Mesenchymal stem cell (in vitro differentiated cells and primary cell): ENCODE measurements at regions not wholly inside any gene's neighbourhood (a gene's known extent, or its start where the extent isn't known, plus 50 kb on each side); places are given as distances from the start of the nearest gene placed in this dataset.
A peak's percentile ranks its signal among the peaks of the same experiment; 100 is the strongest.

Experiments used
- DNase-seq: peaks from one replicate; pipeline ENCODE4 v3.0.0-alpha.2; 2013
- H2AFZ ChIP-seq: one replicate; pipeline ENCODE4 v1.6.1; 2013; ENCODE audit warnings: low read depth, mild to moderate bottlenecking, control low read depth, inconsistent platforms, low read length, moderate library complexity
- H2AK5ac ChIP-seq: 2 replicates; pipeline ENCODE4 v1.6.1; 2013; ENCODE audit warnings: low read length, moderate library complexity, mild to moderate bottlenecking, inconsistent platforms; ENCODE audit not compliant: severe bottlenecking
- H2BK120ac ChIP-seq: one replicate; pipeline ENCODE4 v1.6.1; 2013; ENCODE audit warnings: low read depth, mild to moderate bottlenecking, inconsistent platforms, low read length, moderate library complexity
- H2BK12ac ChIP-seq, 2 experiments: one replicate each; pipeline ENCODE4 v1.6.1; 2013; ENCODE audit warnings: inconsistent platforms in 2 of 2, low read length in 2 of 2, mild to moderate bottlenecking in 2 of 2, moderate library complexity in 2 of 2, control low read depth in 1 of 2
- H2BK15ac ChIP-seq: one replicate; pipeline ENCODE4 v1.6.1; 2013; ENCODE audit warnings: mild to moderate bottlenecking, low read depth, inconsistent platforms; ENCODE audit not compliant: poor library complexity, severe bottlenecking
- H2BK5ac ChIP-seq: 2 replicates; pipeline ENCODE4 v1.6.1; 2013; ENCODE audit warnings: low read depth, mild to moderate bottlenecking, low read length, control low read depth, inconsistent platforms; ENCODE audit not compliant: poor library complexity, severe bottlenecking
- H3K14ac ChIP-seq, 2 experiments: one replicate each; pipeline ENCODE4 v1.6.1; 2013; ENCODE audit warnings: inconsistent platforms in 2 of 2, low read length in 2 of 2, control low read depth in 1 of 2, mild to moderate bottlenecking in 1 of 2, moderate library complexity in 1 of 2
- H3K18ac ChIP-seq, 2 experiments: one replicate each; pipeline ENCODE4 v1.6.1; 2013; ENCODE audit warnings: inconsistent platforms in 2 of 2, low read length in 2 of 2, control low read depth in 1 of 2, low read depth in 1 of 2, mild to moderate bottlenecking in 1 of 2
- H3K23ac ChIP-seq, 2 experiments: one replicate each; pipeline ENCODE4 v1.6.1; 2013; ENCODE audit warnings: inconsistent platforms in 2 of 2, low read length in 2 of 2, mild to moderate bottlenecking in 2 of 2, moderate library complexity in 2 of 2, control low read depth in 1 of 2
- H3K27ac ChIP-seq: 2 replicates; pipeline ENCODE4 v1.5.1; 2013; ENCODE audit warnings: mild to moderate bottlenecking, moderate library complexity, low read length, control low read depth, inconsistent platforms; ENCODE audit not compliant: poor library complexity, severe bottlenecking
- H3K27me3 ChIP-seq, 2 experiments: 2 replicates each; pipeline versions ENCODE4 v1.6.1 to v1.7.0; 2013; ENCODE audit warnings: low read length in 2 of 2, mild to moderate bottlenecking in 2 of 2, moderate library complexity in 2 of 2, control low read depth in 1 of 2, inconsistent platforms in 1 of 2; ENCODE audit not compliant: control insufficient read depth in 1 of 2, insufficient read depth in 1 of 2
- H3K36me3 ChIP-seq, 2 experiments: 2 replicates each; pipeline versions ENCODE4 v1.6.1 to v1.7.0; 2013; ENCODE audit warnings: low read length in 2 of 2, control low read depth in 1 of 2, inconsistent platforms in 1 of 2, low read depth in 1 of 2, mild to moderate bottlenecking in 1 of 2; ENCODE audit not compliant: insufficient read depth in 2 of 2, control insufficient read depth in 1 of 2
- H3K4ac ChIP-seq, 2 experiments: one replicate each; pipeline ENCODE4 v1.6.1; 2013; ENCODE audit warnings: inconsistent platforms in 2 of 2, low read length in 2 of 2, mild to moderate bottlenecking in 2 of 2, moderate library complexity in 2 of 2, control low read depth in 1 of 2, low read depth in 1 of 2
- H3K4me1 ChIP-seq: 2 replicates; pipeline ENCODE4 v1.6.1; 2013; ENCODE audit warnings: low read depth, low read length, control low read depth; ENCODE audit not compliant: control insufficient read depth, insufficient read depth
- H3K4me2 ChIP-seq: 2 replicates; pipeline ENCODE4 v1.6.1; 2013; ENCODE audit warnings: low read length, mild to moderate bottlenecking, inconsistent platforms; ENCODE audit not compliant: poor library complexity, severe bottlenecking
- H3K4me3 ChIP-seq, 2 experiments: 2 replicates each; pipeline versions ENCODE4 v1.5.1 to v1.7.0; 2013; ENCODE audit warnings: low read length in 2 of 2, mild to moderate bottlenecking in 2 of 2, control low read depth in 1 of 2, low read depth in 1 of 2; ENCODE audit not compliant: insufficient read depth in 1 of 2
- H3K79me1 ChIP-seq: replicated peaks from 2 replicates; pipeline ENCODE4 v1.6.1; 2013; ENCODE audit warnings: mild to moderate bottlenecking, control low read depth, low read length, inconsistent platforms; ENCODE audit not compliant: poor library complexity, severe bottlenecking
- H3K9ac ChIP-seq: 2 replicates; pipeline ENCODE4 v1.7.0; 2013; ENCODE audit warnings: mild to moderate bottlenecking, low read length, moderate library complexity
- H3K9me3 ChIP-seq: 2 replicates; pipeline ENCODE4 v1.7.0; 2013; ENCODE audit warnings: mild to moderate bottlenecking, low read length; ENCODE audit not compliant: control insufficient read depth
- H4K8ac ChIP-seq: one replicate; pipeline ENCODE4 v1.6.1; 2013; ENCODE audit warnings: inconsistent platforms, mild to moderate bottlenecking, low read length, moderate library complexity
- H4K91ac ChIP-seq: one replicate; pipeline ENCODE4 v1.6.1; 2013; ENCODE audit warnings: mild to moderate bottlenecking, low read length, inconsistent platforms
- WGBS: methylation state at CpG from one replicate; pipeline ENCODE4 v1.1.7; 2013; ENCODE audit warnings: mixed read lengths; 5-methylcytosine and 5-hydroxymethylcytosine counted together

DNA sequence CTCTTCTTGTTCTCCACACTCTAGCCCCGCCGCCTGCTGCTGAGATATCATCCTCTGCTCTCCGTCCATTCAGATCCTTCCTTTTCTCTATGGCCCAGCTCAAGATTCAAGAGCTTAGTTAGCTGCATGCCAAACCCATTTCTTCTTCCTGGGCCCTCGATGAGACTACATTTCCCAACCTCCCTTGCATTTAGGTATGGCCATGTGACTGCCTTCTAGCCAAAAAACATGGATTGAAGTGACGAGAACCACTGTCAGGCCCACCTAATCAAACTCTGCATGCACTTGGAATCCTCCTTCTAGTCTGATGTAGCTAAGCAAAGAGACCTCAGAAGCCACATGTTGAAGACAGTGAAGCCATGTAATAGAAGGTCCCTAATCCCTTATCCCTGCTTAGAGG, 308.2 kb downstream of the VPS13C start:
- no peak overlapping the region for H3K27ac ChIP-seq
- no peak overlapping the region for H3K14ac ChIP-seq
- H3K4me3 ChIP-seq: no peak overlapping the region
- DNase-seq: no peak
- H2AK5ac ChIP-seq: no peak overlapping the region
- no peak overlapping the region for H3K4me2 ChIP-seq
- H3K27me3 ChIP-seq: peaks cover 0 to 3% of the 10 kb centered on the region in 2 experiments
- H3K79me1 ChIP-seq: no peaks in the 10 kb centered on the region
- H2BK5ac ChIP-seq: no peak overlapping the region
- no peak overlapping the region for H2BK12ac ChIP-seq
- H2BK15ac ChIP-seq: no peak overlapping the region
- H3K23ac ChIP-seq: no peak overlapping the region
- H3K36me3 ChIP-seq: no peaks in the 10 kb centered on the region
- 65% methylated on average over 5 of the region's 5 CpGs for WGBS
- H3K4me1 ChIP-seq: no peaks in the 10 kb centered on the region
- H2BK120ac ChIP-seq: no peak overlapping the region
- no peak overlapping the region for H3K18ac ChIP-seq
- H2AFZ ChIP-seq: no peak overlapping the region
- no peak overlapping the region for H3K4ac ChIP-seq
- no peaks in the 10 kb centered on the region for H3K9me3 ChIP-seq
- H4K91ac ChIP-seq: no peak overlapping the region
- no peak overlapping the region for H4K8ac ChIP-seq
- H3K9ac ChIP-seq: no peak overlapping the region

DNA sequence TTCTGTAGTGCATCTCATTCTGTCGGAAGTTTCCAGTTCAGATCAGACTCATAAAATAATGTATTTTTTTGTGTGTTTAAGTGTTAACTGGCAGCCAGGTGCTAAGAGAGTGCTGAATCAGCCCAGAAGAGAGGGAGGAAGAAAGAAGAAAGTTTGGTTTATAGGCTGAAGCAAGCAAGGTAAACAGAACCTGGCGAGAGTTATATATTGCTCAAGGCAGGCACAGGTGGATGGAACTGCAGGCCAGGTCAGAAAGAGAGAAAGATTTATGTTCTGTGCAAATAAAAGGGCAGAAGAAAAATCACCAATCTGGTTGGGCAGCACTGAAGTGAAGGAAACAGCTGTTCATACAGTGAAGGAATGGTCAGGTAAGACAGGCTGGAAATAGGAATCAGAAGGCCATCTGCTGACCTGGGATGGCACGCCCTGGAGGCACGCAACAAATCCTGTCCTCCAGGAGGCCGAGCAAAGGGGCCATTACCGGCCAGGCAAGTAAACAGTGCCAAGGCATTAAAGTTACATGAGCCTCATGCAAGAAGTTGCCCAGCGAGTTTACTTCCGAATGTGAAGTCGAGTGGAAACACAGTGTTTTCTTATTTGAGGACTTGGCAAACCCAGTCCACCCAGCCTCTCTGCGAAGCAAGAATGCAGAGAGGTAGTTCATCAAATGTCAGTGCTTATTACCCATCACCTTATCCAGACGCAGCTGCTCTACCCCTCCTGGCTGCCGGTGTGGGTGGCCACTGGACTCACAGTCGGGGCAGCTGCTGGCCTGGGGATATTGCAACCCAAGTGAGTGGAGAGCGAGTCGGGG, 309.8 kb downstream of the VPS13C start:
- H3K23ac ChIP-seq: no peak overlapping the region
- no peak overlapping the region for H2BK12ac ChIP-seq
- H3K27me3 ChIP-seq: no peaks in the 10 kb centered on the region
- 90% methylated on average over 15 of the region's 15 CpGs for WGBS
- no peak overlapping the region for H3K18ac ChIP-seq
- no peak overlapping the region for H3K9ac ChIP-seq
- H2AFZ ChIP-seq: no peak overlapping the region
- H3K4me2 ChIP-seq: no peak overlapping the region
- no peaks in the 10 kb centered on the region for H3K36me3 ChIP-seq
- no peak overlapping the region for H2BK5ac ChIP-seq
- no peaks in the 10 kb centered on the region for H3K79me1 ChIP-seq
- H4K91ac ChIP-seq: peak overlapping the region; percentile 10
- no peak overlapping the region for H2AK5ac ChIP-seq
- no peak overlapping the region for H4K8ac ChIP-seq
- no peaks in the 10 kb centered on the region for H3K4me1 ChIP-seq
- H3K27ac ChIP-seq: no peak overlapping the region
- H3K9me3 ChIP-seq: no peaks in the 10 kb centered on the region
- no peak for DNase-seq
- H2BK120ac ChIP-seq: no peak overlapping the region
- no peak overlapping the region for H3K4ac ChIP-seq
- no peak overlapping the region for H3K4me3 ChIP-seq
- no peak overlapping the region for H3K14ac ChIP-seq
- H2BK15ac ChIP-seq: no peak overlapping the region

DNA sequence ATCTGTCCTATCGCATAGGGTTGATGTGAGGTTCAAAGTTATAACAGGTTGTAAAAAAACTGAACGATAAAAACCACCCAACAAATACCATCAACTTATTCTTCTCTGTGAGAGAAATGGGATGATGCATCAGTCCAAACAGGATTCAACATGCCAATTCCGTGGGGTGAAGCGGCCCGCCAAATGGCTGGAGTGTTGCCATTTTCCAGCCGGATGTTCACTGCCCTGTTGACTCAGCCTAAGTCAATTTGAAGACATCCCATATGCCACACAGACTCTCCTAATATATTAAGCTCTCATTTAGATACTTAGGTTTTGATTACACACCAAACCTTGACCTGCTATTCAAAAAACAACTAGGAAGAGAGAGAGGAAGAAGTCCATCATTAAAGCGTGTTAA, 311.1 kb downstream of the VPS13C start:
- Histone ChIP-seq H2AK5ac (no peak overlapping the region), H3K18ac (no peak overlapping the region), H3K27me3 (no peaks in the 10 kb centered on the region), H3K14ac (no peak overlapping the region), H2BK12ac (no peak overlapping the region), H3K36me3 (no peaks in the 10 kb centered on the region), H2BK15ac (no peak overlapping the region), H3K4me1 (no peaks in the 10 kb centered on the region), H2BK120ac (no peak overlapping the region), H4K91ac (no peak overlapping the region), H3K79me1 (no peaks in the 10 kb centered on the region), H3K27ac (no peak overlapping the region), H4K8ac (no peak overlapping the region), H3K4me3 (no peak overlapping the region), H2BK5ac (no peak overlapping the region), H3K9me3 (no peaks in the 10 kb centered on the region), H3K9ac (no peak overlapping the region), H3K23ac (no peak overlapping the region), H3K4me2 (no peak overlapping the region), H3K4ac (no peak overlapping the region), H2AFZ (no peak overlapping the region)
- WGBS: 89% methylated on average over 5 of the region's 7 CpGs
- no peak for DNase-seq

DNA sequence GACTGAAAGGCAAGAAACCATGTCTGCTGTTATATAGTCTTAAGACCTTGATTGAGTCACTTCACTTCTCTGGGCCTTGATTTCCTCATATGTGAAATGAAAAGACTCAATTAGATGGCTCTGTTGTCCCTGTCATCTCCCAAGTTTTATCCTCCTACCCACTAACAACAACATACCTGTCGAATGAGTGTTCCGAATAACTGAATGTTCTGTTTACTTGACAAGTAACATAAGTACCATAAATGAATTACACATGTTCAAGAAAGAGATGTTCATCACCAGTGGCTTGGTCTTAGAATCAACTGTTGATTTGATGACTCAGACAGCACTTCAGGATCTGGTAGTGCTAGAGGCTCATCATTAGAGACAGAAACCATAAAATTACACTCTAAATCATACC, 311.7 kb downstream of the VPS13C start:
- no CpG with 5 or more reads among the region's 2 CpGs for WGBS
- no peak overlapping the region for H3K4me2 ChIP-seq
- no peak overlapping the region for H4K91ac ChIP-seq
- H3K4me1 ChIP-seq: no peaks in the 10 kb centered on the region
- no peaks in the 10 kb centered on the region for H3K9me3 ChIP-seq
- H3K27ac ChIP-seq: no peak overlapping the region
- no peak overlapping the region for H3K14ac ChIP-seq
- H3K27me3 ChIP-seq: no peaks in the 10 kb centered on the region
- H3K9ac ChIP-seq: no peak overlapping the region
- no peak overlapping the region for H2BK120ac ChIP-seq
- H3K18ac ChIP-seq: no peak overlapping the region
- H2AK5ac ChIP-seq: no peak overlapping the region
- H3K4me3 ChIP-seq: no peak overlapping the region
- H2BK12ac ChIP-seq: no peak overlapping the region
- no peak overlapping the region for H3K23ac ChIP-seq
- H2BK5ac ChIP-seq: no peak overlapping the region
- H3K79me1 ChIP-seq: no peaks in the 10 kb centered on the region
- H3K36me3 ChIP-seq: no peaks in the 10 kb centered on the region
- DNase-seq: no peak
- no peak overlapping the region for H2AFZ ChIP-seq
- H3K4ac ChIP-seq: no peak overlapping the region
- H2BK15ac ChIP-seq: no peak overlapping the region
- H4K8ac ChIP-seq: no peak overlapping the region
